ENCODE measurements at regions not wholly inside any gene's neighbourhood (a gene's known extent, or its start where the extent isn't known, plus 50 kb on each side); places are given as distances from the start of the nearest gene placed in this dataset.
A peak's percentile ranks its signal among the peaks of the same experiment; 100 is the strongest.
"Not testable (repeated sequence)": the region's sequence is repeated elsewhere in the genome, so short reads cannot be mapped to it uniquely, and the experiment has no call there.

GRCh38 chr12:115801871-115802270, 475.6 kb downstream of the MED13L start:
- Histone ChIP-seq H3K36me3 (no peaks in the 10 kb centered on the region), H3K4me1 (no peaks in the 10 kb centered on the region), H3K9me3 (no peaks in the 10 kb centered on the region), H3K27me3 (no peaks in the 10 kb centered on the region), H3K4me3 (no peak overlapping the region), H3K27ac (no peak overlapping the region)
- no peak for DNase-seq
- TF ChIP-seq POLR2A (IDR thresholded peaks at IDR 0.05), result no peak
- no peak for TF ChIP-seq CTCF (IDR thresholded peaks at IDR 0.05)

GRCh38 chr12:115799610-115800009, 477.9 kb downstream of the MED13L start:
- Histone ChIP-seq H3K27ac (no peak overlapping the region), H3K4me3 (no peak overlapping the region), H3K9me3 (no peaks in the 10 kb centered on the region), H3K4me1 (no peaks in the 10 kb centered on the region), H3K36me3 (no peaks in the 10 kb centered on the region), H3K27me3 (no peaks in the 10 kb centered on the region)
- TF ChIP-seq POLR2A (IDR thresholded peaks at IDR 0.05), result no peak
- TF ChIP-seq CTCF (IDR thresholded peaks at IDR 0.05), result no peak
- DNase-seq, result no peak

GRCh38 chr12:115798309-115798917, 479.1 kb downstream of the MED13L start:
- no peaks in the 10 kb centered on the region for H3K36me3 ChIP-seq
- H3K9me3 ChIP-seq, result no peaks in the 10 kb centered on the region
- no peaks in the 10 kb centered on the region for H3K4me1 ChIP-seq
- no peak for DNase-seq
- no peak overlapping the region for H3K4me3 ChIP-seq
- TF ChIP-seq POLR2A (IDR thresholded peaks at IDR 0.05), result no peak
- TF ChIP-seq CTCF (IDR thresholded peaks at IDR 0.05), result no peak
- no peak overlapping the region for H3K27ac ChIP-seq
- no peaks in the 10 kb centered on the region for H3K27me3 ChIP-seq

GRCh38 chr12:115794659-115795081, 482.8 kb downstream of the MED13L start:
- TF ChIP-seq CTCF (IDR thresholded peaks at IDR 0.05) (peak in 3 of 6 experiments; percentile 48 to 64 (median 49)), POLR2A (IDR thresholded peaks at IDR 0.05) (no peak)
- Histone ChIP-seq H3K9me3 (no peaks in the 10 kb centered on the region), H3K4me3 (no peak overlapping the region), H3K4me1 (no peaks in the 10 kb centered on the region), H3K27me3 (no peaks in the 10 kb centered on the region), H3K36me3 (no peaks in the 10 kb centered on the region), H3K27ac (peak overlapping the region in 1 of 4 donors; percentile 57)
- DNase-seq, result peak in 1 of 3 donors; percentile 66

- H3K27me3 ChIP-seq, result no peaks in the 10 kb centered on the region
- no peak for DNase-seq
- no peaks in the 10 kb centered on the region for H3K9me3 ChIP-seq
- no peak overlapping the region for H3K27ac ChIP-seq
- H3K36me3 ChIP-seq, result no peaks in the 10 kb centered on the region
- no peak for TF ChIP-seq CTCF (IDR thresholded peaks at IDR 0.05)
- TF ChIP-seq POLR2A (IDR thresholded peaks at IDR 0.05), result no peak
- H3K4me3 ChIP-seq, result no peak overlapping the region
- H3K4me1 ChIP-seq, result no peaks in the 10 kb centered on the region
Measured at GRCh38 chr12:115791331-115791730, 486.2 kb downstream of the MED13L start.

GRCh38 chr12:115790526-115790925, 487.0 kb downstream of the MED13L start:
- Histone ChIP-seq H3K4me1 (no peaks in the 10 kb centered on the region), H3K4me3 (no peak overlapping the region), H3K27ac (no peak overlapping the region), H3K27me3 (no peaks in the 10 kb centered on the region), H3K9me3 (no peaks in the 10 kb centered on the region), H3K36me3 (no peaks in the 10 kb centered on the region)
- TF ChIP-seq CTCF (IDR thresholded peaks at IDR 0.05) (no peak), POLR2A (IDR thresholded peaks at IDR 0.05) (no peak)
- DNase-seq, result no peak

GRCh38 chr12:115786490-115786889, 491.0 kb downstream of the MED13L start:
- not testable (repeated sequence) for H3K36me3 ChIP-seq, DNase-seq, H3K4me1 ChIP-seq, H3K9me3 ChIP-seq, H3K27me3 ChIP-seq, H3K4me3 ChIP-seq, H3K27ac ChIP-seq

Data from Peyer's patch (tissue), 4 donors.